ENCODE measurements at regions not wholly inside any gene's neighbourhood (a gene's known extent, or its start where the extent isn't known, plus 50 kb on each side); places are given as distances from the start of the nearest gene placed in this dataset.

GRCh38 chr2:150710916-150711315 is 223.4 kb upstream of the RND3 start:
- no peak overlapping the region for H3K4me3 ChIP-seq (ENCODE audit: low read depth, low read length)
- CTCF ChIA-PET: interaction anchor here (1.3 kb wide), 1 partner anchor 112 kb away, joined by 3 read pairs; no protein-coding TSS in a partner anchor

GRCh38 chr2:150710041-150710440 is 222.6 kb upstream of the RND3 start:
- no peak for TF ChIP-seq ZNF600 (tag by site-specific recombination; IDR thresholded peaks at IDR 0.05)
- no peak for TF ChIP-seq GLI4 (tag by site-specific recombination; IDR thresholded peaks at IDR 0.05)
- POLR2A ChIA-PET: no interaction called here
- no peak overlapping the region for H3K27ac ChIP-seq (ENCODE audit: extremely low read depth, low read depth, low read length)

More at GRCh38 chr2:150710916-150711315, 223.4 kb upstream of the RND3 start:
- TF ChIP-seq ZNF16 (tag by site-specific recombination; IDR thresholded peaks at IDR 0.05; ENCODE audit: low read depth) (no peak), ZFHX2 (tag by site-specific recombination; conservative IDR thresholded peaks at IDR 0.05) (0 out of 2 replicates have a peak, but pooled peaks have one; percentile 15), ZNF133 (tag by site-specific recombination; IDR thresholded peaks at IDR 0.05) (no peak), ZNF791 (tag by site-specific recombination; IDR thresholded peaks at IDR 0.05) (no peak), PRDM6 (tag by site-specific recombination; IDR thresholded peaks at IDR 0.05) (no peak), TSHZ1 (tag by site-specific recombination; IDR thresholded peaks at IDR 0.05; ENCODE audit: borderline replicate concordance) (no peak), ZNF2 (tag by site-specific recombination; IDR thresholded peaks at IDR 0.05) (no peak)
- TF ChIP-seq, protein P1, sequence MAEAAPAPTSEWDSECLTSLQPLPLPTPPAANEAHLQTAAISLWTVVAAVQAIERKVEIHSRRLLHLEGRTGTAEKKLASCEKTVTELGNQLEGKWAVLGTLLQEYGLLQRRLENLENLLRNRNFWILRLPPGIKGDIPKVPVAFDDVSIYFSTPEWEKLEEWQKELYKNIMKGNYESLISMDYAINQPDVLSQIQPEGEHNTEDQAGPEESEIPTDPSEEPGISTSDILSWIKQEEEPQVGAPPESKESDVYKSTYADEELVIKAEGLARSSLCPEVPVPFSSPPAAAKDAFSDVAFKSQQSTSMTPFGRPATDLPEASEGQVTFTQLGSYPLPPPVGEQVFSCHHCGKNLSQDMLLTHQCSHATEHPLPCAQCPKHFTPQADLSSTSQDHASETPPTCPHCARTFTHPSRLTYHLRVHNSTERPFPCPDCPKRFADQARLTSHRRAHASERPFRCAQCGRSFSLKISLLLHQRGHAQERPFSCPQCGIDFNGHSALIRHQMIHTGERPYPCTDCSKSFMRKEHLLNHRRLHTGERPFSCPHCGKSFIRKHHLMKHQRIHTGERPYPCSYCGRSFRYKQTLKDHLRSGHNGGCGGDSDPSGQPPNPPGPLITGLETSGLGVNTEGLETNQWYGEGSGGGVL (tag by site-specific recombination; IDR thresholded peaks at IDR 0.05): no peak
- Histone ChIP-seq H3K36me3 (ENCODE audit: control insufficient read depth in 2 of 2, insufficient read depth in 1 of 2, low read length in 2 of 2) (no peaks in the 10 kb centered on the region), H3K9me3 (ENCODE audit: control insufficient read depth, insufficient read depth, low read depth, low read length) (no peaks in the 10 kb centered on the region), H3K27ac (ENCODE audit: extremely low read depth, low read depth, low read length) (no peak overlapping the region), H3K4me1 (ENCODE audit: control insufficient read depth, insufficient read depth, low read length) (no peaks in the 10 kb centered on the region)
- POLR2A ChIA-PET: no interaction called here

DNA sequence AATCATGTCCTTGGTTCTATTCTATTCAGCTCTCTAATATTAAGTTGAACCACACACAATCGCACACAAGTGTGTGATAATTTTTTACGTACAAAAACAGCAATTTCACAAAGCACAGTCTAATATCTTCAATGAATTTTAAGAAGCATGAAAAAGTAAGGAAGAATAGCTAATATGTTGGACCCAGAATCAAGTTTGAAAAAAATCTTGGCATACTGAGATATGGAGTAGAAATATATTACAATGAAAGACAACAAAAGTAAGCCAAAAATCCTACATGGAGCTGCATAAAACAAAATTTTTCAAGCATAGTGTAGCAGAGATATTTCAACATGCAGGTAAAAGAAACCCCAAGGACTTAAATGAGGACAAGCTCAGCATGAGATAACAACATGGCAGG is 219.1 kb upstream of the RND3 start:
- Histone ChIP-seq H3K36me3 (ENCODE audit: control insufficient read depth in 2 of 2, insufficient read depth in 1 of 2, low read length in 2 of 2) (no peaks in the 10 kb centered on the region), H3K4me1 (ENCODE audit: control insufficient read depth, insufficient read depth, low read length) (peaks cover 2% of the 10 kb centered on the region; the same call in 1 of the 2 replicates), H3K9me3 (ENCODE audit: control insufficient read depth, insufficient read depth, low read depth, low read length) (no peaks in the 10 kb centered on the region), H3K4me3 (ENCODE audit: low read depth, low read length) (no peak overlapping the region), H3K27ac (ENCODE audit: extremely low read depth, low read depth, low read length) (no peak overlapping the region)
- CTCF ChIA-PET: no interaction called here
- TF ChIP-seq ZSCAN30 (tag by site-specific recombination; IDR thresholded peaks at IDR 0.05) (no peak), ZNF501 (tag by site-specific recombination; IDR thresholded peaks at IDR 0.05) (no peak)
- POLR2A ChIA-PET: no interaction called here

More at GRCh38 chr2:150710041-150710440, 222.6 kb upstream of the RND3 start:
- CTCF ChIA-PET: no interaction called here
- Histone ChIP-seq H3K4me1 (ENCODE audit: control insufficient read depth, insufficient read depth, low read length) (peaks cover 2% of the 10 kb centered on the region; the same call in 1 of the 2 replicates), H3K36me3 (ENCODE audit: control insufficient read depth in 2 of 2, insufficient read depth in 1 of 2, low read length in 2 of 2) (no peaks in the 10 kb centered on the region), H3K9me3 (ENCODE audit: control insufficient read depth, insufficient read depth, low read depth, low read length) (no peaks in the 10 kb centered on the region), H3K4me3 (ENCODE audit: low read depth, low read length) (no peak overlapping the region)

Data from HEK293 (cell line).